22Rv1 (cell line): ENCODE measurements at regions not wholly inside any gene's neighbourhood (a gene's known extent, or its start where the extent isn't known, plus 50 kb on each side); places are given as distances from the start of the nearest gene placed in this dataset.

ENCODE experiments used
- CTCF ChIP-seq: fragments of 450-650 bp; IDR thresholded peaks from 2 replicates; pipeline ENCODE4 v1.5.1; 2017; ENCODE audit warnings: mild to moderate bottlenecking
- ZFX ChIP-seq: fragments of 450-650 bp; IDR thresholded peaks from 2 replicates; pipeline ENCODE4 v1.6.1; 2017; ENCODE audit warnings: antibody characterized with exemption, borderline replicate concordance

GRCh38 chr2:103010306-103010705 lies 248.5 kb downstream of the TMEM182 start:
- TF ChIP-seq CTCF = no peak
- no peak for TF ChIP-seq ZFX
